Spleen (tissue), 11 donors: ENCODE measurements at regions not wholly inside any gene's neighbourhood (a gene's known extent, or its start where the extent isn't known, plus 50 kb on each side); places are given as distances from the start of the nearest gene placed in this dataset.

ENCODE experiments used
- DNase-seq: peaks from one replicate; pipeline ENCODE4 v3.0.0-alpha.2; 2020
- H3K27ac ChIP-seq, 8 donors: fragments of 200-600 bp; sonication (generic) in 7 of 8; 1 replicate in 4 of 8; 2 replicates in 4 of 8; pipeline versions ENCODE4 v1.5.0 to v1.8.0; 2016 to 2021; ENCODE audit warnings: inconsistent platforms in 4 of 8, mild to moderate bottlenecking in 4 of 8, moderate library complexity in 1 of 8
- H3K27me3 ChIP-seq, 7 donors: fragments of 200-600 bp; sonication (generic) in 6 of 7; replicated peaks in 1 of 7; 1 replicate in 4 of 7; 2 replicates in 3 of 7; pipeline versions ENCODE4 v1.5.0 to v1.8.0; 2016 to 2021; ENCODE audit warnings: inconsistent platforms in 3 of 7, mild to moderate bottlenecking in 1 of 7
- H3K36me3 ChIP-seq, 6 donors: fragments of 200-600 bp; sonication (generic) in 5 of 6; 1 replicate in 4 of 6; 2 replicates in 2 of 6; pipeline versions ENCODE4 v1.5.0 to v1.8.0; 2016 to 2021; ENCODE audit warnings: inconsistent platforms in 2 of 6
- H3K4me1 ChIP-seq, 6 donors: fragments of 200-600 bp; sonication (generic) in 5 of 6; 1 replicate in 3 of 6; 2 replicates in 3 of 6; pipeline versions ENCODE4 v1.5.0 to v1.8.0; 2016 to 2021; ENCODE audit warnings: inconsistent platforms in 3 of 6
- H3K4me3 ChIP-seq, 8 donors: fragments of 200-600 bp; sonication (generic) in 7 of 8; 1 replicate in 4 of 8; 2 replicates in 4 of 8; pipeline versions ENCODE4 v1.5.0 to v1.8.0; 2016 to 2021; ENCODE audit warnings: inconsistent platforms in 4 of 8, mild to moderate bottlenecking in 4 of 8, moderate library complexity in 2 of 8
- H3K9me3 ChIP-seq, 8 donors: fragments of 200-600 bp; sonication (generic) in 7 of 8; 1 replicate in 4 of 8; 2 replicates in 4 of 8; pipeline versions ENCODE4 v1.5.0 to v1.8.0; 2016 to 2021; ENCODE audit warnings: inconsistent platforms in 4 of 8
- CTCF ChIP-seq, 11 experiments: fragments of 200-600 bp in 7 of 11; fragments of 450-650 bp in 4 of 11; sonication (generic) in 4 of 11; IDR thresholded peaks in 8 of 11; conservative IDR thresholded peaks in 3 of 11; 1 replicate in 7 of 11; 2 replicates in 4 of 11; pipeline versions ENCODE4 v1.4.0 to v1.8.0; 2016 to 2021; ENCODE audit warnings: antibody characterized with exemption in 11 of 11, inconsistent platforms in 4 of 11, mild to moderate bottlenecking in 1 of 11
- POLR2A ChIP-seq, 3 donors: fragments of 450-650 bp; IDR thresholded peaks; one replicate each; pipeline ENCODE4 v1.5.1; 2017; ENCODE audit warnings: antibody characterized with exemption in 3 of 3, mild to moderate bottlenecking in 1 of 3
- POLR2AphosphoS5 ChIP-seq, 3 donors: sonication (generic); formaldehyde crosslinking; IDR thresholded peaks; one replicate each; pipeline ENCODE4 v1.5.1; 2017; ENCODE audit warnings: antibody characterized with exemption in 3 of 3
- WGBS, 5 donors: extraction: QIAGEN DNeasy Blood & Tissue Kit in 3 of 5; methylation state at CpG; one replicate each; pipeline versions ENCODE4 v1.1.5 to v1.1.7; 2013 to 2018; 5-methylcytosine and 5-hydroxymethylcytosine counted together
- intact Hi-C: fragments of 100-400 bp; cut with DNase I; formaldehyde crosslinking; loops from one replicate; pipeline ENCODE4 v1.15.0; 2023; ENCODE audit warnings: low total_unique reads
- donor health status: healthy with polysubstance abuse.
- donor health status: DM: no; HTN: no; CAD: no; lungs with moderate emphysema.
- donor health status: DM: no; HTN: no; CAD: no.
- donor health status: Bipolar disorder and iron deficiency.
- donor health status: healthy.
- donor health status: DM: no; HTN: no; CAD: no.
- donor health status: DM: yes; HTN: yes; CAD: no.

GRCh38 chr3:124413989-124414598 lies 316.2 kb upstream of the UMPS start:
- intact Hi-C loops, result no loop called here
- peaks cover 0 to 4% (median 0%) of the 10 kb centered on the region in 6 donors for H3K4me1 ChIP-seq

GRCh38 chr3:124415446-124415960 lies 314.7 kb upstream of the UMPS start:
- peaks cover 0 to 77% (median 0%) of the 10 kb centered on the region in 6 donors for H3K36me3 ChIP-seq
- peaks cover 0 to 4% (median 0%) of the 10 kb centered on the region in 6 donors for H3K4me1 ChIP-seq
- H3K27me3 ChIP-seq, result no peaks in the 10 kb centered on the region
- H3K9me3 ChIP-seq, result no peaks in the 10 kb centered on the region
- TF ChIP-seq CTCF (IDR thresholded peaks at IDR 0.05 in 8 of 11, conservative IDR thresholded peaks at IDR 0.05 in 3 of 11), result no peak
- TF ChIP-seq POLR2AphosphoS5 (IDR thresholded peaks at IDR 0.05), result no peak
- no peak for TF ChIP-seq POLR2A (IDR thresholded peaks at IDR 0.05)
- intact Hi-C loops, result no loop called here
- H3K4me3 ChIP-seq, result no peak overlapping the region
- H3K27ac ChIP-seq, result no peak overlapping the region
- no peak for DNase-seq
- 76 to 92% (median 83%) methylated on average over 3 of the region's 3 CpGs for WGBS, 5 donors

More at GRCh38 chr3:124413989-124414598, 316.2 kb upstream of the UMPS start:
- H3K27ac ChIP-seq, result peak overlapping the region in 1 of 8 donors; percentile 10
- DNase-seq, result no peak
- H3K27me3 ChIP-seq, result no peaks in the 10 kb centered on the region
- TF ChIP-seq POLR2AphosphoS5 (IDR thresholded peaks at IDR 0.05), result no peak
- TF ChIP-seq CTCF (IDR thresholded peaks at IDR 0.05 in 8 of 11, conservative IDR thresholded peaks at IDR 0.05 in 3 of 11), result no peak
- TF ChIP-seq POLR2A (IDR thresholded peaks at IDR 0.05), result no peak
- WGBS, 5 donors, result 73 to 78% (median 76%) methylated on average over 7 of the region's 7 CpGs
- H3K4me3 ChIP-seq, result no peak overlapping the region
- H3K36me3 ChIP-seq, result peaks cover 0 to 69% (median 0%) of the 10 kb centered on the region in 6 donors
- no peaks in the 10 kb centered on the region for H3K9me3 ChIP-seq

- DNase-seq, result no peak
- no peaks in the 10 kb centered on the region for H3K4me1 ChIP-seq
- 59 to 74% (median 67%) methylated on average over 3 of the region's 3 CpGs for WGBS, 5 donors
- H3K27me3 ChIP-seq, result no peaks in the 10 kb centered on the region
- no peaks in the 10 kb centered on the region for H3K9me3 ChIP-seq
- peaks cover 0 to 97% (median 5%) of the 10 kb centered on the region in 6 donors for H3K36me3 ChIP-seq
- TF ChIP-seq POLR2AphosphoS5 (IDR thresholded peaks at IDR 0.05) (no peak), POLR2A (IDR thresholded peaks at IDR 0.05) (no peak), CTCF (IDR thresholded peaks at IDR 0.05 in 8 of 11, conservative IDR thresholded peaks at IDR 0.05 in 3 of 11) (no peak)
- H3K4me3 ChIP-seq, result no peak overlapping the region
- intact Hi-C loops, result no loop called here
- H3K27ac ChIP-seq, result no peak overlapping the region
Measured at GRCh38 chr3:124419303-124419702, 310.9 kb upstream of the UMPS start.

- Histone ChIP-seq H3K9me3 (no peaks in the 10 kb centered on the region), H3K4me1 (no peaks in the 10 kb centered on the region), H3K27me3 (no peaks in the 10 kb centered on the region), H3K4me3 (no peak overlapping the region), H3K36me3 (peaks cover 0 to 97% (median 5%) of the 10 kb centered on the region in 6 donors), H3K27ac (no peak overlapping the region)
- no peak for TF ChIP-seq CTCF (IDR thresholded peaks at IDR 0.05 in 8 of 11, conservative IDR thresholded peaks at IDR 0.05 in 3 of 11)
- no peak for TF ChIP-seq POLR2AphosphoS5 (IDR thresholded peaks at IDR 0.05)
- no peak for TF ChIP-seq POLR2A (IDR thresholded peaks at IDR 0.05)
- DNase-seq, result no peak
- 87 to 97% (median 94%) methylated on average over 2 of the region's 2 CpGs for WGBS, 5 donors
- intact Hi-C loops, result no loop called here
Measured at GRCh38 chr3:124420392-124420791, 309.9 kb upstream of the UMPS start.
